ENCODE measurements at regions not wholly inside any gene's neighbourhood (a gene's known extent, or its start where the extent isn't known, plus 50 kb on each side); places are given as distances from the start of the nearest gene placed in this dataset.

DNA sequence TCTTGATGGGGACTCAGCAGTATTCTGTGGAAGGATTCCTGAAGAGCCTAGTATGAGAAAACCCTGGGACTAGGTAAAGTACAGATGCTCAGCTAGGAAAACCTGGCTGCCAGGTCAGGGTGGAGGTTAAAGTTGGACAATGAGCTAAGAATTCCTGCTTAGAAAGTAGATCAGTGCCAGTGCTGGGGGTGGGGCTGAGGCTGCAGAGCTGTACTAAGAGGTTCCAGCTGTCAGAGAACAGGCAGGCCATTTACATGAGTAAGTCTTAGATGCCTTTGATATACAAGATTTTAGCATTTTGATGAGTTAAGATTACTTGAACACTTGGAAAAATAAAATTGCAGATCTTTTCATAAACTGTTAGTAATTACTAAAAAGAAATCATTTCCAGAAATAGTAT is 332.3 kb upstream of the NUDT12 start:
- ATAC-seq: no peak
- H3K9me3 ChIP-seq (ENCODE audit: control insufficient read depth, insufficient read depth, low read length): peaks cover 5% of the 10 kb centered on the region
- H3K36me3 Mint-ChIP-seq: no peaks in the 10 kb centered on the region
- H3K4me1 Mint-ChIP-seq: no peaks in the 10 kb centered on the region
- intact Hi-C loops (cut with micrococcal nuclease): no loop called here
- TF ChIP-seq, protein P1, sequence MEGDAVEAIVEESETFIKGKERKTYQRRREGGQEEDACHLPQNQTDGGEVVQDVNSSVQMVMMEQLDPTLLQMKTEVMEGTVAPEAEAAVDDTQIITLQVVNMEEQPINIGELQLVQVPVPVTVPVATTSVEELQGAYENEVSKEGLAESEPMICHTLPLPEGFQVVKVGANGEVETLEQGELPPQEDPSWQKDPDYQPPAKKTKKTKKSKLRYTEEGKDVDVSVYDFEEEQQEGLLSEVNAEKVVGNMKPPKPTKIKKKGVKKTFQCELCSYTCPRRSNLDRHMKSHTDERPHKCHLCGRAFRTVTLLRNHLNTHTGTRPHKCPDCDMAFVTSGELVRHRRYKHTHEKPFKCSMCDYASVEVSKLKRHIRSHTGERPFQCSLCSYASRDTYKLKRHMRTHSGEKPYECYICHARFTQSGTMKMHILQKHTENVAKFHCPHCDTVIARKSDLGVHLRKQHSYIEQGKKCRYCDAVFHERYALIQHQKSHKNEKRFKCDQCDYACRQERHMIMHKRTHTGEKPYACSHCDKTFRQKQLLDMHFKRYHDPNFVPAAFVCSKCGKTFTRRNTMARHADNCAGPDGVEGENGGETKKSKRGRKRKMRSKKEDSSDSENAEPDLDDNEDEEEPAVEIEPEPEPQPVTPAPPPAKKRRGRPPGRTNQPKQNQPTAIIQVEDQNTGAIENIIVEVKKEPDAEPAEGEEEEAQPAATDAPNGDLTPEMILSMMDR (IDR thresholded peaks at IDR 0.05): no peak
- H3K27ac Mint-ChIP-seq: no peak overlapping the region
- H3K36me3 ChIP-seq (ENCODE audit: control insufficient read depth, insufficient read depth, low read length): no peaks in the 10 kb centered on the region
- no peak for DNase-seq
- H3K4me3 ChIP-seq (ENCODE audit: low read length): no peak overlapping the region
- H3K4me1 ChIP-seq (ENCODE audit: control insufficient read depth, insufficient read depth, low read length): no peaks in the 10 kb centered on the region
- peaks cover 7 to 14% of the 10 kb centered on the region in 2 donors for H3K9me3 Mint-ChIP-seq
- H3K4me3 Mint-ChIP-seq: no peak overlapping the region
- H3K27ac ChIP-seq (ENCODE audit: low read length): no peak overlapping the region
- H3K27me3 ChIP-seq (ENCODE audit: control insufficient read depth, insufficient read depth, low read length): no peaks in the 10 kb centered on the region
- no peaks in the 10 kb centered on the region for H3K27me3 Mint-ChIP-seq (ENCODE audit: low read depth in 2 of 2)

DNA sequence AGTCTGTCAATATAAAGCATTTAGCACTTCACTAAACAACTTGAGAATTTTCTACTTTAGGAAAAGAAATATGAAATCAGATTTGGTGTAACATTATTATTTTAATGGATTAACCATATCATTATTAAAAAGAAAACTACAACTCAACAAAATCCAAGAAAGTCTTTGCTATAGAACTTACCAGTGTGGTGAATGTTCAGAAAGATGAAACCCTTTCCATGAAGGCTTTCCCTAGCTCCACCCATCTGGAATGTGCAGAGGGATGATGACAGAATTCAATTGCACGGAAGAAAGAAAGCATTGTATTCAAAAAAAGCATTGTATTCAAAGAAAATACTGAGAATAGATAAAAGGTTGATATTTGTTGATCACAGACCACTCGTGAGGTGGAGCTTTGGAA is 328.6 kb upstream of the NUDT12 start:
- H3K4me1 ChIP-seq (ENCODE audit: control insufficient read depth, insufficient read depth, low read length): no peaks in the 10 kb centered on the region
- TF ChIP-seq, protein P1 (IDR thresholded peaks at IDR 0.05): no peak
- DNase-seq (no peak), ATAC-seq (no peak)
- no peak overlapping the region for H3K4me3 ChIP-seq (ENCODE audit: low read length)
- H3K9me3 ChIP-seq (ENCODE audit: control insufficient read depth, insufficient read depth, low read length): no peaks in the 10 kb centered on the region
- H3K4me1 Mint-ChIP-seq: no peaks in the 10 kb centered on the region
- H3K27me3 ChIP-seq (ENCODE audit: control insufficient read depth, insufficient read depth, low read length): no peaks in the 10 kb centered on the region
- intact Hi-C loops (cut with micrococcal nuclease): no loop called here
- no peaks in the 10 kb centered on the region for H3K36me3 ChIP-seq (ENCODE audit: control insufficient read depth, insufficient read depth, low read length)
- H3K27ac Mint-ChIP-seq: no peak overlapping the region
- WGBS (ENCODE audit: insufficient coverage): 80% methylated on average over 1 of the region's 2 CpGs
- H3K36me3 Mint-ChIP-seq: no peaks in the 10 kb centered on the region
- no peak overlapping the region for H3K4me3 Mint-ChIP-seq
- H3K27ac ChIP-seq (ENCODE audit: low read length): no peak overlapping the region
- peaks cover 4 to 7% of the 10 kb centered on the region in 2 donors for H3K9me3 Mint-ChIP-seq
- no peaks in the 10 kb centered on the region for H3K27me3 Mint-ChIP-seq (ENCODE audit: low read depth in 2 of 2)

DNA sequence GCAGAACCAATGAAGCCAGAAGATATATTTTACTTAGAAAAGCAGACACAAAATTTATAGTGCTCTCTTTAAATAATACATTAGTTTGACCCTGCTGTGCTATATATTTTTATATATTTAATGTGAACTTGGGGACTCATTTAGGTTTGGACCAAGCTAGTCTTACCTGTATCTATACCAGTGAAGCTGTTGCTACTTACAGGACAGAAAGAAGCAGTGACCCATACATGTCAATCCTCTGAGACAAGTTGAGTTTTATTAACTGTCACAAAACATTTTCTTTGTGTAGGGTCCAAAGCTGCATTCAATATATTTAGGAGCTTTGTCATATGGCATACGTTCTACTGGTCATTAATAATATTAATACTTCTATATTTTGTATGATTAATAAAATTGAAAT is 327.7 kb upstream of the NUDT12 start:
- H3K9me3 ChIP-seq (ENCODE audit: control insufficient read depth, insufficient read depth, low read length): no peaks in the 10 kb centered on the region
- H3K4me1 ChIP-seq (ENCODE audit: control insufficient read depth, insufficient read depth, low read length): no peaks in the 10 kb centered on the region
- Mint-ChIP-seq H3K4me3 (no peak overlapping the region), H3K4me1 (no peaks in the 10 kb centered on the region), H3K9me3 (peaks cover 4 to 7% of the 10 kb centered on the region in 2 donors), H3K27ac (no peak overlapping the region), H3K27me3 (ENCODE audit: low read depth in 2 of 2) (no peaks in the 10 kb centered on the region), H3K36me3 (no peaks in the 10 kb centered on the region)
- DNase-seq (no peak), ATAC-seq (no peak)
- TF ChIP-seq, protein P1 (IDR thresholded peaks at IDR 0.05): no peak
- intact Hi-C loops (cut with micrococcal nuclease): no loop called here
- no peaks in the 10 kb centered on the region for H3K36me3 ChIP-seq (ENCODE audit: control insufficient read depth, insufficient read depth, low read length)
- WGBS (ENCODE audit: insufficient coverage): no CpG with 5 or more reads among the region's 1 CpG
- H3K27ac ChIP-seq (ENCODE audit: low read length): no peak overlapping the region
- no peaks in the 10 kb centered on the region for H3K27me3 ChIP-seq (ENCODE audit: control insufficient read depth, insufficient read depth, low read length)
- H3K4me3 ChIP-seq (ENCODE audit: low read length): no peak overlapping the region

- Histone ChIP-seq H3K36me3 (ENCODE audit: control insufficient read depth, insufficient read depth, low read length) (no peaks in the 10 kb centered on the region), H3K9me3 (ENCODE audit: control insufficient read depth, insufficient read depth, low read length) (no peaks in the 10 kb centered on the region), H3K27ac (ENCODE audit: low read length) (no peak overlapping the region), H3K4me3 (ENCODE audit: low read length) (no peak overlapping the region), H3K4me1 (ENCODE audit: control insufficient read depth, insufficient read depth, low read length) (no peaks in the 10 kb centered on the region), H3K27me3 (ENCODE audit: control insufficient read depth, insufficient read depth, low read length) (no peaks in the 10 kb centered on the region)
- ATAC-seq: no peak
- Mint-ChIP-seq H3K36me3 (no peaks in the 10 kb centered on the region), H3K4me3 (no peak overlapping the region), H3K4me1 (no peaks in the 10 kb centered on the region), H3K9me3 (peaks cover 4 to 7% of the 10 kb centered on the region in 2 donors), H3K27ac (no peak overlapping the region), H3K27me3 (ENCODE audit: low read depth in 2 of 2) (no peaks in the 10 kb centered on the region)
- TF ChIP-seq, protein P1 (IDR thresholded peaks at IDR 0.05): no peak
- WGBS (ENCODE audit: insufficient coverage): 100% methylated on average over 1 of the region's 2 CpGs
- intact Hi-C loops (cut with micrococcal nuclease): no loop called here
- no peak for DNase-seq
Measured at GRCh38 chr5:103889500-103890209, 327.1 kb upstream of the NUDT12 start.

Data from natural killer cell (primary cell).